Sigmoid colon (tissue), 4 donors: ENCODE measurements at regions not wholly inside any gene's neighbourhood (a gene's known extent, or its start where the extent isn't known, plus 50 kb on each side); places are given as distances from the start of the nearest gene placed in this dataset.

Experiments
- POLR2A ChIP-seq, 2 donors: fragments of 450-650 bp; IDR thresholded peaks; one replicate each; pipeline ENCODE4 v1.6.1; 2016; ENCODE audit warnings: antibody characterized with exemption in 2 of 2, mild to moderate bottlenecking in 2 of 2, moderate library complexity in 2 of 2
- POLR2AphosphoS5 ChIP-seq, 4 donors: sonication (generic); formaldehyde crosslinking; IDR thresholded peaks; one replicate each; pipeline ENCODE4 v1.6.1; 2017; ENCODE audit warnings: antibody characterized with exemption in 4 of 4
- TF ChIP-seq, protein P1 (sequence below), 4 experiments: fragments of 450-650 bp in 3 of 4; fragments of 200-600 bp in 1 of 4; IDR thresholded peaks; one replicate each; pipeline ENCODE4 v1.5.1; 2016 to 2019; ENCODE audit warnings: antibody characterized with exemption in 4 of 4, mild to moderate bottlenecking in 3 of 4, moderate library complexity in 2 of 4

DNA sequence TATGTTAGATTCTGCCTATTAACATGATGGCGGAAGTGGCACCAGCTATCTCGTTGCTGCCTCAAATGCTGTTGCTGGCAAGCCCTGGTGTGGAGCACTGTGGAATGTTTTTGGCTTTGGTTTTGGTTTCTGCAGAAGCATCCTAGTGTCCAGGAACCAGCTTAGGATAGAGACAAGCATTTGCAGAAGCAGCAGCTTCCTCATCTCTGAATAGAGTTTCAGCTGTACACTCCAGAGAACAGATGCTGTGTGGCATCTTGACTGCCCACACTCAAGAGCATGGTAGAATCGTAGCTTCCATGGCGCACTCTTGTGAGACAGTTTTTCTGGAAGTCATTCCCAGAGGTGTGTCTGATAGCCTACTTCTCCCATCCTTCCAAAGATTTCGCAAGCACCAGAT, 145.3 kb upstream of the RXFP2 start:
- no peak for TF ChIP-seq POLR2AphosphoS5 (IDR thresholded peaks at IDR 0.05)
- TF ChIP-seq POLR2A (IDR thresholded peaks at IDR 0.05): no peak
- TF ChIP-seq, protein P1, sequence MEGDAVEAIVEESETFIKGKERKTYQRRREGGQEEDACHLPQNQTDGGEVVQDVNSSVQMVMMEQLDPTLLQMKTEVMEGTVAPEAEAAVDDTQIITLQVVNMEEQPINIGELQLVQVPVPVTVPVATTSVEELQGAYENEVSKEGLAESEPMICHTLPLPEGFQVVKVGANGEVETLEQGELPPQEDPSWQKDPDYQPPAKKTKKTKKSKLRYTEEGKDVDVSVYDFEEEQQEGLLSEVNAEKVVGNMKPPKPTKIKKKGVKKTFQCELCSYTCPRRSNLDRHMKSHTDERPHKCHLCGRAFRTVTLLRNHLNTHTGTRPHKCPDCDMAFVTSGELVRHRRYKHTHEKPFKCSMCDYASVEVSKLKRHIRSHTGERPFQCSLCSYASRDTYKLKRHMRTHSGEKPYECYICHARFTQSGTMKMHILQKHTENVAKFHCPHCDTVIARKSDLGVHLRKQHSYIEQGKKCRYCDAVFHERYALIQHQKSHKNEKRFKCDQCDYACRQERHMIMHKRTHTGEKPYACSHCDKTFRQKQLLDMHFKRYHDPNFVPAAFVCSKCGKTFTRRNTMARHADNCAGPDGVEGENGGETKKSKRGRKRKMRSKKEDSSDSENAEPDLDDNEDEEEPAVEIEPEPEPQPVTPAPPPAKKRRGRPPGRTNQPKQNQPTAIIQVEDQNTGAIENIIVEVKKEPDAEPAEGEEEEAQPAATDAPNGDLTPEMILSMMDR (IDR thresholded peaks at IDR 0.05): no peak
